NCI-H2171 treated with DMSO at 0.1 percent for 48 hours (cell line): ENCODE measurements at regions not wholly inside any gene's neighbourhood (a gene's known extent, or its start where the extent isn't known, plus 50 kb on each side); places are given as distances from the start of the nearest gene placed in this dataset.

ENCODE experiments used
- DNase-seq: peaks from one replicate; lab custom pipeline; 2025; lab: John Stamatoyannopoulos, UW

- no peak for DNase-seq
Measured at GRCh38 chr1:57800376-57800775, 376.5 kb upstream of the DAB1 start.

- no peak for DNase-seq
Measured at GRCh38 chr1:57799490-57800115, 375.7 kb upstream of the DAB1 start.

GRCh38 chr1:57798543-57798942, 374.7 kb upstream of the DAB1 start:
- no peak for DNase-seq

- no peak for DNase-seq
Measured at GRCh38 chr1:57797084-57797483, 373.2 kb upstream of the DAB1 start.

GRCh38 chr1:57796616-57797015, 372.8 kb upstream of the DAB1 start:
- no peak for DNase-seq

GRCh38 chr1:57795886-57796285, 372.0 kb upstream of the DAB1 start:
- DNase-seq = no peak

- DNase-seq = no peak
Measured at GRCh38 chr1:57794078-57794477, 370.2 kb upstream of the DAB1 start.

GRCh38 chr1:57791497-57791896, 367.6 kb upstream of the DAB1 start:
- DNase-seq = no peak

- DNase-seq = no peak
Measured at GRCh38 chr1:57789936-57790335, 366.1 kb upstream of the DAB1 start.

GRCh38 chr1:57788313-57788712, 364.5 kb upstream of the DAB1 start:
- DNase-seq = no peak

GRCh38 chr1:57784356-57784755, 360.5 kb upstream of the DAB1 start:
- no peak for DNase-seq

- no peak for DNase-seq
Measured at GRCh38 chr1:57782357-57782756, 358.5 kb upstream of the DAB1 start.

GRCh38 chr1:57772580-57773195, 348.8 kb upstream of the DAB1 start:
- DNase-seq = no peak

- peak; percentile 42 for DNase-seq
Measured at GRCh38 chr1:57770772-57771171, 346.9 kb upstream of the DAB1 start.

- no peak for DNase-seq
Measured at GRCh38 chr1:57770236-57770635, 346.4 kb upstream of the DAB1 start.

GRCh38 chr1:57761628-57762027, 337.8 kb upstream of the DAB1 start:
- DNase-seq = peak; percentile 11

- no peak for DNase-seq
Measured at GRCh38 chr1:57752843-57753242, 329.0 kb upstream of the DAB1 start.

- DNase-seq = no peak
Measured at GRCh38 chr1:57748719-57749118, 324.9 kb upstream of the DAB1 start.

- DNase-seq = no peak
Measured at GRCh38 chr1:57747818-57748217, 324.0 kb upstream of the DAB1 start.

GRCh38 chr1:57741521-57741920, 317.7 kb upstream of the DAB1 start:
- no peak for DNase-seq

- DNase-seq = no peak
Measured at GRCh38 chr1:57736940-57737339, 313.1 kb upstream of the DAB1 start.

GRCh38 chr1:57729181-57729580, 305.3 kb upstream of the DAB1 start:
- DNase-seq = no peak

GRCh38 chr1:57727121-57727520, 303.3 kb upstream of the DAB1 start:
- no peak for DNase-seq

GRCh38 chr1:57725318-57725717, 301.5 kb upstream of the DAB1 start:
- DNase-seq = no peak
